ENCODE measurements at regions not wholly inside any gene's neighbourhood (a gene's known extent, or its start where the extent isn't known, plus 50 kb on each side); places are given as distances from the start of the nearest gene placed in this dataset.

DNA sequence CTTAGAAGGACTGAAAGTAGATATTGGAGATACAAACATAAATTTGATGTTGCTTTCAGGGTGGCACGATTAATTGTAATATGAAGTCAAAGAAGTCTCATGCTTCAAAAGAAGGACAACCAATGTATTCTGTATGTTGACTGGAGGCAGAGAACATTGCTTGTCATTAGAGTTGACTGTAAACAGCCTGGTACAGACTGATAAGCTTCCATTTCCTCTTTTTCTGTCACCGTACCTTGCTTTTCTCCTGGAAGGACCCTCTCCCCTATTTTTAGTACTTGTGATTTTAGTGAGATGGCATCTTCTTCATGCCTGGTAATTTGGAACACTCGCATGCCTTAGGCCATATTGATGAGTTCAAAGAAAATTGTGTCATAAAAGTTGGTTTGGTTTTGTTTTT is 809.4 kb downstream of the PRELID2 start:
- TF ChIP-seq POLR2A (IDR thresholded peaks at IDR 0.05; ENCODE audit: low read depth, low read length) (no peak), POLR2AphosphoS5 (IDR thresholded peaks at IDR 0.05; ENCODE audit: low read depth, low read length) (no peak), TAF1 (IDR thresholded peaks at IDR 0.05; ENCODE audit: borderline replicate concordance, low read depth, low read length) (no peak)
